GM21737 (cell line): ENCODE measurements at regions not wholly inside any gene's neighbourhood (a gene's known extent, or its start where the extent isn't known, plus 50 kb on each side); places are given as distances from the start of the nearest gene placed in this dataset.

Source experiments
- ATAC-seq: cut with Tn5 transposase; IDR thresholded peaks from one replicate; pipeline ENCODE4 v1.9.1; 2021; ENCODE audit warnings: mild to moderate bottlenecking, moderate library complexity; ENCODE audit not compliant: unreplicated experiment

DNA sequence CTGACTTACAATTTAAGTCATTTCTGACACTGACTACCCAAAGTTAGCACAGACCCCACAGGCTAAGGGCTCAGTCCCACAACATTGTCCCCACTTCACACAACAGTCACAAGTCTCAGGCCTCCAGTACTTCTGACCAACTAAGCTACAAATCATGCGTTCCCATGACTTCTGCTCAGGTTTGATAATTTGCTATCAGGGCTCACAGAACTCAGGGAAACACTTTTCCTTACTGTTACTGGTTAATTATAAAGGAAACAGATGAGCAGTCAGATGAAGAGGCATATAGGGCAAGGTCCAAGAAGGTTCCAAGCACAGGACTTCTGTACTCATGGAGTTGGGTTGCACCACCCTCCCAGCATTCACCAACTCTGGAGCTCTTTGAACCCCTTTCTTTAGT, 151.2 kb upstream of the TNR start:
- no peak for ATAC-seq

DNA sequence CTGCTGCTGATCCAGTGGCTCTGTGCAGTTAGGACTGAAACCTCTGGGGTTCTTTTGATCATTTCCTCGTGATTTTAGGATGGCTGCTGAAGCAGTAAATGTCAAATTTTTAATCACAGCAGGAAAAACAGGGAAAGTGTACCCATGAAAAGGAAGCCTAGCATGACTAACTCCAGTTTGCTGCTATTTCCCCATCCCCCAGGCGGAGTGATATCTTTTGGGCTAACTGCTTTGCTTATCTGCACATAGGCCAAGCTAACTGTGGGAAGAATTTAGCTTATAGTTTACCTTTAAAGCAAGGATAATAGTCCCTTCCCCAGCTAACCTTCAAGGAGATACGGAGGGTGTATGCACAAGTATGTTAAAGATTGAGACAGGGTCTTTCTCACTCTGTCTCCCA, 149.8 kb upstream of the TNR start:
- no peak for ATAC-seq

DNA sequence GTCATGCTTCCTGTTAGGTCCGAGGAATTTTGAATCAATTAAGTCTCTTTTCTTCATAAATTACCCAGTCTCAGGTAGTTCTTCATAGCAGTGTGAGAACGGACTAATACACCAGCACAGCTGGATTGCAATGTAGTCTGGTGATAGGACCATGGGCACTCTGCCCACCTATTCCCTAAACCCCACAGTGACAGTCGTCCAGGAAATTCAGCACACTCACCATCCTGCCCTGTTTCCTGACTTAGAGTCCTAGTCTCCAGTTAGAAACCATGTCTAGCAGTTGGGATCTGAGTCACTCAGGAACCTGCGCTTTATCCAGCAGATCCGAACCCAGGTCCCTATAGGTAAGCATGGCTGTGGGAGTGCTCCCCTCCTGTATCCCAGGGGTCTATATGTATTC, 149.3 kb upstream of the TNR start:
- ATAC-seq = no peak

DNA sequence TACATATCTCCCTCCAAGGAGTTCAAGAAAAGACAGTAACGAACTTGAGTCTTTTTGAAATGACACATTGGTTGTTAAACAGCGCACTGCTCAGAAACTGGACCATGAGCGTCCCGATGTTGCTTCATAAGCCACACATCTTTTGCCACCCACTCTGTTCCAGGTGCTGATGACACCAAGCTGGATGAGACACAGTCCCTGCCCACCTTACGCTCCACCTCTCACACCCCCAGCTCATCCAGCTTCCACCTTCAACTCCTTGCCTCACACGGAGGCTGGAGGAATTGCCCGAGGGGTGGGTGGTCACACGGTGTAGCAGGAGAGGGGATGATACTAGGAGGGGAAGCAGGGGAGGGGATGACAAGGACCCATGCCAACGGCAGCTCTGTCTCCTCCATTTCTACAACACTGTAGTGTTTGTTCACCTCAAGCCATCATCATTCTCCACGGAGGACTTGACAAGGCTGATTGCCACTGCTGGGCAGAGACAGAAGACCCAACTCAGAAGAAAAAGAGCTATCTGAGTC, 148.5 kb upstream of the TNR start:
- ATAC-seq = no peak

DNA sequence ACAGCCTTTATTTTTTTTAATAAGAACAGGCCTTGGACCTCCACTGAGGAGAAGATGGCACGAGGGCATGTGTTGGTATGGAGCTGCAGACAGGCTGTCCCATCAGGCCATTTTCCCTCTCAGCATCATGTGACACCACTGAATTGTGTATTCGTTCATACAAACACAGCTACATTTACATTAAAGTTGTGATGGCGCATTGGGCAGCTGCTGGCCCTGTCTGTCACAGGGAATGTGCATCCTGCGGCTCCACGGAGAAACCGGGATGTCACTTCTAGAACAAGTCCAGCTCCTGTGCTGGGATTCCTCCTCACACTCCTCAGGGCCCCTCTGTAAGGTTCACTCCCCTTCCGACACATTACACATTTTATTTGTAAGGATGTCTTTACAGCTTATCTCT, 147.6 kb upstream of the TNR start:
- ATAC-seq = no peak

DNA sequence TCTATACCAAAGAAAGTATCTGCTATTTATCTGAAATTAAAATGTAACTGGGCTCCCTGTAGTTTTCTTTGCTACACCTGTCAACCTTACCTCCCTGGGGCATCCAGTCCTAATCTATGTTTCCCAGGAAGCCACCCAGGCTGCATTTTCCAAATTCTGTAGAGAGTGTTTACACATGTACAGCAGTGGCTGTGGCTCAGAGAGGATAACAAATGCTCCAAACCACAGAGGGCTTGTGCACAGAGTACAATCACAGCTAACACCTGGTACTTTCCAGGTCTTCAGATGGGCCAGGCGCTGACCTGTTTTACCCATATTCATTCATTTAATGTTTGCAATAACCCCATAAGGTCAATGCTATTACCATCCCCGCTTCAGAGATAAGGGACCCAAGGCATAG, 146.5 kb upstream of the TNR start:
- no peak for ATAC-seq

DNA sequence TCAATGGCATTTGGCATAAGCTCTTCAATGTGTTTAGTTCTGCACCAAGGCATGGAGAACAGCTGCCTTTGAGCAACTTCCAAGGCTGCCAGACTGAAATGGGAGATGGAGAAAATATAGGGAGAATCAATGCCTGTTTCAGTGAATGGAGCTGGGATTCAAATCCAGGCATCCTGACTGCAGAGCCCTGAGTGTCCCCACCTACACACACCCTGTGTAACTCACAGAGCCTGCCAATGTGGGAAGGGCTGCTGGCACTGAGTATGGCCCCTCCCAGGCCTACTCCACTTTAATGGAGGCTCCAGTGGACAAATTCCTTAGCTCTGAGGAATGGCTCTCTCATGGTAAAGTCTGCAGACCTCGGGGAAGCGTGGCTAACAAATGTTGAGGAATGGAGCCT, 145.6 kb upstream of the TNR start:
- ATAC-seq = no peak

DNA sequence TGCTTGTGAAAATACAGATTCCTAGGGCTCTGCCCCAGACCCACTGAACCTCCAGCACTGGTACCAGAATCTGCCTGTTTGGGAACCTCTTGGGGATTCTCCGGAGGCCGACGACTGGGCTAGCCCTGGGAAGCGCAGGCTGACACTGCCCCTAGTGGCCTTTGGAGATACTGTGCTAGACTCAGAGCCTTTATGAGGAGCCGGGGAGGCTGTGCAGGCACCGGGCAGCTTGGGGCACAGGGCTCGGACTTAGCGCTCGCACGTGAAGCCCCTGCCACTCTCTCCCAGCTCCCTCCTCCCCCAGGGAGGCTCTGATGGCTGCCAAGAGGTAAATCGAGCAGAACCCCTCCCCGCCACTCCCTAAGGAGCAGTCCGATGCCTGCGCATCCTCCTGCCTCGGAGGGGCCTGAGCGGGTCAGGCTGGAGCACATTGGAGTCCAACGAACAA, 144.6 kb upstream of the TNR start:
- ATAC-seq = no peak

DNA sequence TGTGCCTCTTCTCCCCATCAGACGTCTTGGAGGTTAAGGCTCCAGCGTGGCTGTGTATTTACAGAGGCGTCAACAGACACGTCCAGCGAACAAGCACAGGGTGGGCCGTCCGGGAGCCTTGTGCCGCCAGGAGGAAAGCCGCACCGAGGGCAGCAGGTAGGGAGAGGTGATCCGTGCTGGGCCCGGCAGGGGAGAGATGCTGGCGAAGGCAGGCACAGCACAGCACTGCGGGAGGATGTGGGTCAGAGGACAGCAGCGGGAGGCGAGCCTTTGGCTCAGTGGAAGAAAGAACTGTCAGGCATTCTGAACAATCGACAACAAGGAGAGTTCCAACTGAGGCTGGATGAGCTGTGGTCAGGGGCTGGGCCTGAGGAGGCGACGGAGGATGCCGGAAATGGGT, 144.1 kb upstream of the TNR start:
- no peak for ATAC-seq

DNA sequence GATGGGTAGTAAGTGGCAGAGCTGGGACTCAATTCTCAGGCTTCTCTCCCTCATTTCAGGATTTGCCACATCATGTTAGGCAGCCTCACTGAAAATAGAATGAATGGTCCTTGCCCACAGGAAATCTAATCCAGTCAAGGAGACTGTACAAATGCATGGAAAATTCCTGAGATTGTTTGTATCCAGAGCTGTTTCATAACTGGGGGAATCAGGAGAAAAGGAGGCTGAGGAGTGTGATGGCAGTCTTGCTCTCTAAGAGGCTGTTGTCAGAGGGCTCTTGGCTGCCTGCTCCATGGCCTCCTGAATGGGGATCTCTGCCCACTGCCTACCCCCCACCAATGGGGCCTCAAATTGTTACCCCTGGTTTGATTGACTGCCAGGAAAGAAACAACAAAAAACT, 141.9 kb upstream of the TNR start:
- ATAC-seq = no peak

DNA sequence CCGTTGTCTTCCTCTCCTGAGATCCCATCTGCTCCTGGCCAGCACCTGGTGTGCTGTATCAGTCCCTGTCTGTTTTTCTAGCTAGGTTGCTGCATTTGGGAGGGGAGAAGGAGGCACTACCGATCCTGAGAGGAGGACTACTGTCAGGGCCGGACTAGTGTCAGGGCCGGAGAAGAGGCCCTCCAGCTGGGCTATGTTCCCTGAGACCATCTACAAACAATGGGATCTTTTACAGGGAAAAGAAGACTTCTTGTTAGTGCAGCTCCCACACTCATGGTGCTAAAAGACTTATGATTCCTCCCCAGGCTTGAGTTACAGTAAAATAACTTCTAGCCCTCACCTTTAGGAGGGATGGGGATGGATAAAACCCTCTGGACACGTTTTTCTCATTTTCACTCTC, 141.0 kb upstream of the TNR start:
- ATAC-seq = no peak

DNA sequence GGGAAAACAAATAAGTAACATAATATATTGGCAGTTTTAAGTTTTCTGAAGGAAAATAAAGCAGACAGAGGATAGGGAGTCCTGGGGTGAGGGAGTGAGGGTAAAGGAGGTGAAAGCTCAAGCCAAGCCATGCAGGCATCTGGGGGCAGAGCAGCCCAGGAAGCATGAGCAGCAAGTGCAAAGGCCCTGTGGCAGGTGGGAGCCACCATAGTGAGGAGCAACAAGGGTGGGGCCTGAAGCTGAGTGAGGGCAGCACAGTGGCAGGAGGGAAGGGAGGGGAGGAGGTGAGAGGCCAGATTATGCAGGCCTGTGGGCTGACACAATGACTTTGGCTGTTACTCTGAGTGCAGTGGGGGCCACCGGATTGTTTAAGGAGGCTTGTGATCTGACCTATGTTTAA, 138.8 kb upstream of the TNR start:
- no peak for ATAC-seq

DNA sequence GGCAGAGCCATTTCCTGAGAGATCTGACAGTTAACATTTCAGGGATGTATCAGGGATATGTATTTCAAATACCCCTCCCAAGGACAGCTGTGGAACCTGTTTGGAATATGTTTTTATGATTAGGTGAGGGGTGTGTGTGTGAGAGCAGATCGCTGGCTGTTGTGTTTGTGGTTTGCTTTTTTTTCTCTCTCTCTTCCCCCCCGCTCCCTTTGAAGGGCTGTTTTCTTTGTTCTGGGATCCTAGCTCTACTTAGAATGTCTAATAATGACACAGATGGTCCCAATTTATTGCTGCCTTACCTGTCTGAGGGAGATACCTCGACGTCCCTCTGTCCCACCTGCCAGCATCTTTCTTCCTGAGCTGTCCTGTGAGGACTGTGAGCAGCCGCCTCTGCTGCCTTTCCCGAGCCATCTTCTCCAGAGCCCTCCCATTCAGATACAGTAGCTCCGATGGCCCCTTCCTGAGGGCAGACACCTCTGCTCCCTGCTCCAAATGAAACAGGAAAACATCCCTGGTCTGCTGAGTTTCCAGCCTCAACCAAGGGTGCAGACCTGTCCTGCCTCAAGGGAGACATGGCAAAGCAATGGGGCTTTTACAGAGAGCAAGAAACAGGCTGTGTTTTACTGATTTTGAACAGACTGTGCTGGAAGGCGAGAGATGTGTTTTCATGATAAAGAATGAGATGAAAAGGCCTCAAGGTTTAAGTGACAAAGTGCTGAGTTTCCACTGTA, 138.0 kb upstream of the TNR start:
- no peak for ATAC-seq

DNA sequence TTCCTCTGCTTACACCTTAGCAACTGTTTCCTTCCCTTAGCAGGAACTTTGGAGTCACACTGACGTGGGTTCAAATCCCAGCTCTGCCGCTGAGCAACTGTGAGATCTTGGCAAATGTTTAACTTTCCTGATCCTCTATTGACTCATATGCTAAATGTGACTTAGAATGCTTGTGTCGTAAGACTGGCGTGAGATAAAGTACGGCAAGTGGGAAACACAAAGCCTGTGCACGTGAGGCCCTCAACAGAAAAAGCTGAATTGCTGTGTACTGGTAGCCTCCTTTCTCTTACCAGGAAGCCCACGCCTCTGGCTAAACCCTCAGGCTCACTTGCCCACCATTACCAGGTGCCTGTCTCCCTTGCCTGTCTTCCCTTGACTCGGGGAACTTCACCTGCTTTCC, 135.4 kb upstream of the TNR start:
- ATAC-seq = no peak

DNA sequence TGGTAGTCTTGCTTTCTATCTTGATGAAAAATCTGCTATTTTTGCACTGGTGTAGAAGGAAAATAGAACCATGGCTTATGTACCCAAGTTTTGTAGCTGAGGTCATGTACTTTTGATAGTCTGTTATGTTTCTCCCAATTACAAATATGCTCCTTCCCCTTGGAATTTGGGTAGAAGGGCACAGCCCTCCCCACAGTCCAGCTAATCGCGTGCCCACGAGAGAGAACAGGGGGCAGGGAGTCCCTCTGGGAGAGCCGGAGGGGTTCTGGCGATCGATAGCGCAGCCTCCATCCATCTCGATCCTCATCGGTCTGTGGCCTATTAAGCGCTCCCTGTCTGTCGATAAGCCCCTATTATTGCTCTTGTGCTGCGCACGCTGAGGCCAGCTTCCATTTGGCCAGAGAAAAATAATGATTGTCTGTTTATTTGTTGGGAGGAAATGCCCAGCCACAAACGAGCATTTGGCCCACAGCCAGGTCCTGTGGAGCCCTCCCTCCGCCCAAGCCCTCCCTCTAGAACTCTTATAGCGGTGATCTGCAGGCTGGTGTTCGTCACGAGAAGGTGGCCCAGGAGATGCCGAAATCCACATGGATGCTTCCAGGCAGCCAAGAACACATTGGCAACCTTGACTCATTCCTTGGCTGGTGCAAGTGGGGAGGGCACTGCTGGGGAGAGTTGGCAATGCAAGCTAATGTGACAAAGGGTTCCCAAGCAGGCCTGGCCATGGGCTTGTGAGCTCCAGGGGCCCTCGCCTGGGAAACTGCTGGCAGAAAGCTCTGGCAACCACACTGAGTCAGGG, 134.7 kb upstream of the TNR start:
- no peak for ATAC-seq

DNA sequence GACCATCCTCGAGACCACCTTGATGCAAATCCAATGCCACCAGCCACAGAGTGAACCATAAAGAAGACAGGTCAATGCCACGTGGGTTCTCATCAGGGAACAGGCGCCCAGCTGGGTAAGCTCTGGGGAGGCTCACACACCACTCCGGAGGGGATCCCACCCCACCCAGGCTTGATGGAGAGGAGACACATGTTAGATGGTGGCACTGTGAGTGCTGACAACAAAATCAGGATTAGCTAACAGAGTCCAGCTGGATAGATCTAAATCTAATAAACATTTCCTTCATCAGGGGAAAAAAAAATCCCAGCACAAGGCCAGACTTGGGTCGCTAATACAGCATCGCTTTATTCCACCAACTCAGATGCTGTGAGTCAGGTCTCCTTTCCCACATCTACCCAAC, 132.2 kb upstream of the TNR start:
- no peak for ATAC-seq

DNA sequence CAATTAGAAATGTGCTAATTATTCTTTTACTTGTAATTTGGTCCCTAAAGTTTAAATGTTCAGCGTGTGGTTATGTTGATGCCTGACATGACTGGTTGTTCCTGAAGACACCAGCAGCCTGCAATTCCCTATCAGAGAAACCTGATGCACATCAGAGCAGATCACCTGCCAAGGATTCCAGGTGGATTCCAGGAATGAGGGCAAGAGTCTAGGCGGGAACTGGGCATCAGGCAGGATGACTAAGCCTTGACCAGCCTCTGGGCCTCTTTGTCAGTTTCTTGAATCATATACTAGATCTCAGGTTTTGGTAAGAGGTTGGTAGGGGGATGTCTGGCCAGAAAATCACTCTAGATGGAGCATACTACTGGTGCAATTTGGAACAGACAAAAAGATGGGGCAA, 130.7 kb upstream of the TNR start:
- ATAC-seq = no peak

DNA sequence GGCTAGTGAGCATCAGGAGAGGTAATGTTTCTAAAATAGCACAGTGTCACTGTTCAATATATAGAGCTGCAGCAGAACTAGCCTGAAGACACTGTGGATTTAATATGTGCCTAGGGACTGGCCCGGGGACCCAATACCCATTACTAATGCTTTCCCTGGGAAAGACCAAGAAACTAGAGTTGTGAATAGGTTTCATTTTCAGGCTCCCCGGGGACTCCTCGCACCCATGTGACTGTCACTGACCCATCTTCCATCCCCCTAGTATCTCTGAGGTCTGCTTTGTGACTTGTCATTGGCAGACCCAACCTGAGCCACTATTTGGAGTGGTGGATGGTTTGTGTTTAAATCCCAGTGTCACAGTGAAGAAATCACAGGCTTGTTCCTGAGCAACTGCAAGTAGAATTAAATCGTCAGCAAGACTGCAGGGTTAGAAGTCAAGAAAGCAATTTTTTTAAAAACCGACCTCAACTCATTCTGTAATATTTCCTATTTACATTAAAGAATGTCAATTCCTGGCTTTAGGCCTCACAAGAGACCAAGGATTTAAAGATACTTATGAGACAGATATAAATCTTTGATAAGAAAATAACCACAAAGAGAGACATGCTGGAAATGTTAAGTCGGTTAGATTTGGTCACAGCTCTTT, 130.0 kb upstream of the TNR start:
- peak; percentile 79 for ATAC-seq

DNA sequence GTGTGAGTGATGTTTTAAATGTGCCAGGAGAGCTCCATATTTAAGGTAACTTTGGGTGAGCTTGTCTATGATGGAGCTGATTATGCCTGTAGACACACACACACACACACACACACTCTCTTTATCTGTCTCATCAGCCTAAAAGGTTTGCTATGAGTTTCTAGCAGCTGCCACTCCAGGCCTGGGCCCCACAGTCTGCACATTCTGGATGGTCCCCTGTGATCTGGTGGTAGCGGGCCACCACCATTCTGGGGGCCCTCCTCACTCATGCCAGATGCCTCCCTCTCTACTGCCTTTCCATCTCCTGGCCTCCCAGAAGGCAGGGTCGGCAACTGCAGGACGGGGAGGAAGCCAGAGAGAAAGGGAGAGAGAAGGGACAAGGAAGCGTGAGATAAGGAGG, 129.2 kb upstream of the TNR start:
- ATAC-seq = no peak

DNA sequence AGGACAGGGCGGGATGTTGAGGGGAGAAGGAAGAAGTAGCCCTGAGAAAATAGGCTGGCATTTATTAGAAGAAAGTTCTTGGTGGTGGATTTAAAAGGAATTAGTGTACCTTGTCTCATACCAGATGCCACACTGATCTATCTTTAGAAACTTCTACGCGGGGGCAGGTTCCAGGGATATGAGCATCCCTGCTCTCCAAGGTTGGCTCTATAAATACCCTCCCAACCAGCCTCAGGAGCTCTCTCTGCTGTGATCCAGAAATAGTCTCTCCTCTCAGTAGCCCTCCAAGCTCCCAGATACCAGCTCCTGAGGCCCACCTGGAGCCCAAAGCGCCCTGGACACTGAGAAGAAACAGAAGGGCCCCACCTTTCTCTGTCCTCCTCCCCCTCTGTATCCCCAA, 128.3 kb upstream of the TNR start:
- ATAC-seq = no peak

DNA sequence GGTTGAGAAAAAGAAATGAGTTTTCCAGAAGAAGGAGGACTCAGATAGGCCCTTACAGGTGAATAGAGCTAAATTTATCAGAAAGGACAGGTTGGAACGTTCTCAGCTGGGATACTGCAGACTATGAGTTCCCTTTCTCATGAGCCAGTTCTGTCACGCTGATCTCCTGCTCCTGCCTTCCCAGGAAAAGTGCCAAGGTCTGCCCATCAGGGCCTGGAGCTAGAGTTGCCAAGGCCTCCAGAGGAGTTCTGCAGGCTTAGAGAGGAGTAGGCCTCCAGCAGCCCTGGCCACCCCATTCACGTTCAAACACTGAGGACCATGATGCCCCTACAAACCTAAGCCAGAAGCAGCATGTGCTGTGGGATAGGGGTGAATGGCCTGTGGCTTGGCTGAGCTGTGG, 126.8 kb upstream of the TNR start:
- ATAC-seq = no peak

DNA sequence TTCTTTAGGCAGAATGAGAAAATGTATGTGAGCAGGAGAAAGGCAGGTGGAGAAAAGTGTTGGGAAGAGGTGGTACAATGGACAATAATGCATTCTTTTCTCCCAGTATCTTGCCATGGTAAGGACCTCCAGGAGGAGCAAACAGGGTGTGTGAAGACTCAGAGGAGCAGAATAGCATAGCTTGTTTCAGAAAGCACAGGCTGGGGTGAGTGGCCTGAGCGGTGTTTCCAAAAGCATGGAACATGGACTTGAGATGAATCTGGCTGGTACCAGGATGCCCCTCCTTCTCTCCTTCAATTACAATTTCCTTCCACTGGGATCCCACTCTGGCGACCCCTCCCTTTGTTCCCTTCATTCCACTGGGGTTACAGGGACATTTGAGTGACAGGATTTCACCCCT, 123.4 kb upstream of the TNR start:
- ATAC-seq = no peak
